C4-2B (cell line): ENCODE measurements at regions not wholly inside any gene's neighbourhood (a gene's known extent, or its start where the extent isn't known, plus 50 kb on each side); places are given as distances from the start of the nearest gene placed in this dataset.

Source experiments
- CTCF ChIP-seq: fragments of 450-650 bp; conservative IDR thresholded peaks from 2 replicates; pipeline ENCODE4 v1.5.1; 2017; ENCODE audit warnings: mild to moderate bottlenecking
- ZFX ChIP-seq: fragments of 450-650 bp; IDR thresholded peaks from 2 replicates; pipeline ENCODE4 v1.6.1; 2017

- no peak for TF ChIP-seq CTCF
- no peak for TF ChIP-seq ZFX
These were observed 319.7 kb downstream of the RAPGEF2 start for GRCh38 chr4:159422626-159423025.
